ENCODE measurements at regions not wholly inside any gene's neighbourhood (a gene's known extent, or its start where the extent isn't known, plus 50 kb on each side); places are given as distances from the start of the nearest gene placed in this dataset.

GRCh38 chr4:38213083-38213805 lies 253.0 kb downstream of the PTTG2 start:
- TF ChIP-seq CTCF (IDR thresholded peaks at IDR 0.05), result no peak
- TF ChIP-seq EZH2 (IDR thresholded peaks at IDR 0.05; ENCODE audit: borderline replicate concordance, insufficient read depth, low read depth, low read length, poor library complexity, severe bottlenecking), result no peak

Data from B cell (primary cell).